Esophagus (tissue), 2 donors: ENCODE measurements at regions not wholly inside any gene's neighbourhood (a gene's known extent, or its start where the extent isn't known, plus 50 kb on each side); places are given as distances from the start of the nearest gene placed in this dataset.

Experiments
- H3K27ac ChIP-seq, 2 donors: one replicate each; pipeline ENCODE4 v1.5.1; 2013; ENCODE audit warnings: low read depth in 2 of 2, mild to moderate bottlenecking in 2 of 2, inconsistent platforms in 1 of 2, low read length in 1 of 2, moderate library complexity in 1 of 2
- H3K27me3 ChIP-seq, 2 donors: one replicate each; pipeline ENCODE4 v1.6.1; 2013; ENCODE audit warnings: low read length in 2 of 2, control low read depth in 1 of 2, mild to moderate bottlenecking in 1 of 2; ENCODE audit not compliant: insufficient read depth in 2 of 2, control insufficient read depth in 1 of 2
- H3K36me3 ChIP-seq, 2 donors: one replicate each; pipeline ENCODE4 v1.6.1; 2013; ENCODE audit warnings: low read length in 1 of 2; ENCODE audit not compliant: control insufficient read depth in 2 of 2, insufficient read depth in 2 of 2
- H3K4me1 ChIP-seq, 2 donors: one replicate each; pipeline ENCODE4 v1.6.1; 2013; ENCODE audit warnings: low read length in 1 of 2; ENCODE audit not compliant: control insufficient read depth in 2 of 2, insufficient read depth in 2 of 2
- H3K4me3 ChIP-seq, 2 donors: one replicate each; pipeline ENCODE4 v1.5.1; 2013; ENCODE audit warnings: low read length in 2 of 2, mild to moderate bottlenecking in 2 of 2, low read depth in 1 of 2, moderate library complexity in 1 of 2
- H3K9me3 ChIP-seq, 2 donors: one replicate each; pipeline ENCODE4 v1.6.1; 2013; ENCODE audit warnings: mild to moderate bottlenecking in 2 of 2, low read depth in 1 of 2, low read length in 1 of 2, moderate library complexity in 1 of 2; ENCODE audit not compliant: control insufficient read depth in 2 of 2, insufficient read depth in 1 of 2
- whole genome bisulfite sequencing, 2 donors: extraction: QIAGEN DNeasy Blood & Tissue Kit; methylation state at CpG; one replicate each; pipeline ENCODE4 v1.1.7; 2013; 5-methylcytosine and 5-hydroxymethylcytosine counted together
- donor health status: healthy with polysubstance abuse.
- donor health status: Bipolar disorder and iron deficiency.

- no peak overlapping the region for H3K4me3 ChIP-seq
- 78 to 82% methylated on average over 8 of the region's 8 CpGs for WGBS, 2 donors
Observed at GRCh38 chr22:49608228-49608627, 219.4 kb downstream of the BRD1 start.

GRCh38 chr22:49607821-49608220 is 219.9 kb downstream of the BRD1 start:
- Histone ChIP-seq H3K36me3 (no peaks in the 10 kb centered on the region), H3K27ac (no peak overlapping the region), H3K4me3 (no peak overlapping the region), H3K27me3 (no peaks in the 10 kb centered on the region), H3K4me1 (no peaks in the 10 kb centered on the region), H3K9me3 (peaks cover 3 to 7% of the 10 kb centered on the region in 2 donors)
- 88 to 91% methylated on average over 13 of the region's 13 CpGs for WGBS, 2 donors

More at GRCh38 chr22:49608228-49608627, 219.4 kb downstream of the BRD1 start:
- Histone ChIP-seq H3K27ac (no peak overlapping the region), H3K27me3 (no peaks in the 10 kb centered on the region), H3K4me1 (no peaks in the 10 kb centered on the region), H3K9me3 (peaks cover 5 to 7% of the 10 kb centered on the region in 2 donors), H3K36me3 (no peaks in the 10 kb centered on the region)

GRCh38 chr22:49606562-49607290 is 220.9 kb downstream of the BRD1 start:
- H3K9me3 ChIP-seq, result peaks cover 3 to 7% of the 10 kb centered on the region in 2 donors
- no peak overlapping the region for H3K27ac ChIP-seq
- 86 to 87% methylated on average over 18 of the region's 18 CpGs for WGBS, 2 donors
- H3K36me3 ChIP-seq, result no peaks in the 10 kb centered on the region
- no peaks in the 10 kb centered on the region for H3K27me3 ChIP-seq
- H3K4me1 ChIP-seq, result no peaks in the 10 kb centered on the region
- H3K4me3 ChIP-seq, result no peak overlapping the region

DNA sequence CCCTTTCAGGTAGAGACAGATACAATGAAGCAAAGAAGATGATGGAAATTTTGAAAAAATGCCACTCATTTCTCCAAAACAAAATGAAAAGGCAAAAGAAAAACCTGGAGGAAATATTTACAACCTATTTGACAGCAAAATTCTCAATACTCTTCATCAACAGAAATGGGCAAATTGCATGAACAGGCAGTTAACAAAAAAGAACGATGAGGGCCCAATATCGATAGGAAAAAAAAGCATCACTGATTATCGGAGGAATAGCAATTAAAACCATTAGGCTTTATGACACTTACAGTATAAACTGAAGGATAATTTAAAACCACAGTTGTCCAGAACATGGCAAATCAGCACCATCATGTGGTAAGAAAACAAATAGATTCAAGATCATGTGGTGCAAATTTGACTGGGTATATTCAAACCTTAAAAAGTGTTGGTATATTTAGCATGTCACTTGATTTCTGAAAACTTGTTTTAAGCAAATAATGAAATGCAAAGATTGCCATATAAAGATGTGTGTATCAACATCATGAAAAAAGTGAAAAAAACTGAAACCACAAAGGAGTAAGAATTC is 222.9 kb downstream of the BRD1 start:
- H3K27me3 ChIP-seq, result no peaks in the 10 kb centered on the region
- 95 to 96% methylated on average over 3 of the region's 3 CpGs for WGBS, 2 donors
- H3K27ac ChIP-seq, result no peak overlapping the region
- H3K9me3 ChIP-seq, result peaks cover 0 to 7% of the 10 kb centered on the region in 2 donors
- no peak overlapping the region for H3K4me3 ChIP-seq
- no peaks in the 10 kb centered on the region for H3K36me3 ChIP-seq
- no peaks in the 10 kb centered on the region for H3K4me1 ChIP-seq

- Histone ChIP-seq H3K36me3 (no peaks in the 10 kb centered on the region), H3K27me3 (no peaks in the 10 kb centered on the region), H3K4me1 (no peaks in the 10 kb centered on the region), H3K9me3 (peaks cover 0 to 7% of the 10 kb centered on the region in 2 donors), H3K27ac (no peak overlapping the region), H3K4me3 (no peak overlapping the region)
- 76 to 78% methylated on average over 10 of the region's 10 CpGs for WGBS, 2 donors
Observed at GRCh38 chr22:49603016-49603415, 224.7 kb downstream of the BRD1 start.

GRCh38 chr22:49602481-49602880 is 225.2 kb downstream of the BRD1 start:
- H3K27ac ChIP-seq, result no peak overlapping the region
- peaks cover 0 to 4% of the 10 kb centered on the region in 2 donors for H3K9me3 ChIP-seq
- no peaks in the 10 kb centered on the region for H3K27me3 ChIP-seq
- H3K4me1 ChIP-seq, result no peaks in the 10 kb centered on the region
- H3K4me3 ChIP-seq, result no peak overlapping the region
- H3K36me3 ChIP-seq, result no peaks in the 10 kb centered on the region
- WGBS, 2 donors, result 93 to 96% methylated on average over 13 of the region's 13 CpGs

DNA sequence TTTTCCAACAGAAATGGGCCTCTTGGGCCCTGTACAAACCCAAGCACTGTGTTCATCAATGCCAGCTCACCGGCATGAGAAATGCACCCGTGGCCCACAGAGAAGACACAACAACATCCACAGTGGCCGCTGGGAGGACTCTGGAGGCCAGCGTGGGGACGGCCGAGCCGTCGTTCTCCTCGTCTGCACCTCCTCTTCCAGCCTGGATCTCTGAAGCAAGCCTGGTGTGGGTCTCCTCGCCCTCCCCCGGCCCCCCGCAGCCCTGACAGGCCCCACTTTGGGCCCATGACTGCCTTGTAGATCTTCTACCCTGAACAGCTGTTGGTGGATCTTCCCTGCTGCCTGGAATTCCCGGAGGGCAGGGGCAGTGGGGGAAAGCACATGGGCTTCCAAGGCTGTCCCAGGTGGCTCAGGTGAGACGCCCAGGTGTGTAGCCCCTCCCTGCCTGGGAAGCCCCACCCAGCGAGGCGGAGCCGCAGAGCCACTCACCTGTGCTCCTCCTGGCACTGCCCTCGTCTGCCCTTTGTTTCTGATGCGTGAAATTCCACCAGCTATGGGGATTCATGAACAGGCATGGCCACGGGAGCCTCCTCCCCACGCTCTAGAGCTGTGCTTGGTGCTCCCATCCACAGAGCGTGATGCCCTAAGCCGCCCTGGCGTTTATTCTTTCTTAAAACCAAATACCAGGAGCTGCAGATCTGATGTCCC is 225.9 kb downstream of the BRD1 start:
- Histone ChIP-seq H3K9me3 (peaks cover 3% of the 10 kb centered on the region in 2 donors), H3K4me3 (no peak overlapping the region), H3K4me1 (no peaks in the 10 kb centered on the region), H3K36me3 (no peaks in the 10 kb centered on the region), H3K27ac (no peak overlapping the region), H3K27me3 (no peaks in the 10 kb centered on the region)
- 84 to 85% methylated on average over 24 of the region's 24 CpGs for WGBS, 2 donors

- H3K27ac ChIP-seq, result no peak overlapping the region
- no peaks in the 10 kb centered on the region for H3K36me3 ChIP-seq
- peaks cover 3% of the 10 kb centered on the region in 2 donors for H3K9me3 ChIP-seq
- H3K27me3 ChIP-seq, result no peaks in the 10 kb centered on the region
- 75 to 78% methylated on average over 13 of the region's 13 CpGs for WGBS, 2 donors
- no peak overlapping the region for H3K4me3 ChIP-seq
- H3K4me1 ChIP-seq, result no peaks in the 10 kb centered on the region
Observed at GRCh38 chr22:49600891-49601431, 226.7 kb downstream of the BRD1 start.

GRCh38 chr22:49600468-49600867 is 227.2 kb downstream of the BRD1 start:
- 83 to 87% methylated on average over 20 of the region's 20 CpGs for WGBS, 2 donors
- peaks cover 3 to 4% of the 10 kb centered on the region in 2 donors for H3K9me3 ChIP-seq
- no peaks in the 10 kb centered on the region for H3K27me3 ChIP-seq
- H3K36me3 ChIP-seq, result peaks cover 0 to 1% of the 10 kb centered on the region in 2 donors
- H3K4me1 ChIP-seq, result no peaks in the 10 kb centered on the region
- no peak overlapping the region for H3K27ac ChIP-seq
- H3K4me3 ChIP-seq, result no peak overlapping the region
